ENCODE measurements at regions not wholly inside any gene's neighbourhood (a gene's known extent, or its start where the extent isn't known, plus 50 kb on each side); places are given as distances from the start of the nearest gene placed in this dataset.
A peak's percentile ranks its signal among the peaks of the same experiment; 100 is the strongest.

DNA sequence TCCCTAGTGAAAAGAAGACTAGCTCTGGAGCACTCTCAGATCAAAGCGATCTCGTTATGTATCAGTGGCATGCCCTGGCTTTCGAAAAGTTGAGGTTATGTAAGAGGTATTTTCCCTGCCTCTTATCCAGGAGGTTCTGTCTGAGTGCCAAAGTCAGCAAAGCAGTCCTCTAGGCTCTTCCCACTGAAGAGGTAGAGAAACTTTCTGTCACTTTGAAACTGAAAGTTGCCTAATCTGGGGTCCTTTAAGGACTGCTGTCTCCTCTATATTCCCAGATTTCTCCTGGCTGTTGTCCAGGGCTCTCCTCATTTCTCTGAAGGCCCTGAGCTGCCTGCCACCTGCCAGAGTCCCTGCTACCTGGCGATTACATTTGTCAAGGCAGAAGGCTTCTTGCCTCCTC, 96.3 kb downstream of the B3GNT2 start:
- TF ChIP-seq CTCF (IDR thresholded peaks at IDR 0.05) (no peak), POLR2A (IDR thresholded peaks at IDR 0.05) (no peak)
- Histone ChIP-seq H3K4me3 (no peak overlapping the region), H3K4me1 (peaks cover 0 to 28% (median 0%) of the 10 kb centered on the region in 4 donors), H3K27me3 (no peaks in the 10 kb centered on the region), H3K9me3 (no peaks in the 10 kb centered on the region), H3K36me3 (no peaks in the 10 kb centered on the region), H3K27ac (peak overlapping the region in 1 of 4 donors; percentile 74)
- no peak for DNase-seq

DNA sequence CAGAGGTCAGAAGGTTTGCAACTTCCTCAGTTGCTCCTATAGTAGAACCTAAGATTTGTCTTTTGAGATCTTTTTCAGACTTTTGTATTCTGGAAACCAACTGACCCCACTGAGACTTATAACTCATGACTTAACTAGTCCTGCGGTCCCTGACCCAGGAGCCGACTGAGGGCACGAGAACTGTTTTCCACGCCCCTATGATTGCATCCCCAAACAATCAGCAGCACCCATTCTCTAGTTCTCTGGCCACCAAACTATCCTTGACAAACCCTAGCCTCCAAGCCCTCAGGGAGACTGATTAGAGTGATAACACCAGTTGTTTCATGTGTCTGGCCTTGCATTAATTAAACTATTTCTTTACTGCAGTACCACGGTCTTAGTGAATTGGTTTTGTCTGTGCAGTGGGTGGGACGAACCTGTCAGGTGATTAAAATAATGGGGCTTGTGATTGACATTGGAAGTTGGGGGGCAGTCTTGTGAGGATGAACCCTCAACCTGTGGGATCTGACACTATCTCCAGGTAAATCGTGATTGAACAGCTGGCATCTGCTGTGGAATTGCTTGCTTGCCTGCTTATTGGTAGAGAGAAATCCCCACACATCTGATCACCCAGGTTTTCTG, 95.7 kb downstream of the B3GNT2 start:
- Histone ChIP-seq H3K27ac (no peak overlapping the region), H3K36me3 (no peaks in the 10 kb centered on the region), H3K4me1 (peaks cover 0 to 28% (median 0%) of the 10 kb centered on the region in 4 donors), H3K4me3 (no peak overlapping the region), H3K27me3 (no peaks in the 10 kb centered on the region), H3K9me3 (no peaks in the 10 kb centered on the region)
- no peak for DNase-seq
- no peak for TF ChIP-seq POLR2A (IDR thresholded peaks at IDR 0.05)
- no peak for TF ChIP-seq CTCF (IDR thresholded peaks at IDR 0.05)

DNA sequence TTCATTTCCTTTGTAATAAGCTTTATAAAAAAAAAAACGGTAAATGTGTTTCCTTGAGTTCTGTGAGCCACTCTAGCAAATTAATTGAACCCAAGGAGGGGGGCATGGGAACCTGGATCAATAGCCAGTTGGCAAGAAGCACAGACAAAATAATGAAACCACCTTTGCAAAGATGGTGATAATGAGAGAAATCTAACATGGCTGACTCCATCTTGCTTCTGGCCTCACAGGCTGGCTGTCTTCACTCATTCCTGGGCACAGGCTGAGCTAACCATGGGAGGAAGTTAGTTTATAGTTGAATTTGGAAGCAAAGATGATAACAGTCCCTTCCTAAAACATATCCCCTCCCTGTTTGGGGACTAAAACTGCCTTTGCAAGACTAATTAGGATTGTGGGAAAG, 95.1 kb downstream of the B3GNT2 start:
- H3K27ac ChIP-seq = no peak overlapping the region
- no peak for DNase-seq
- no peaks in the 10 kb centered on the region for H3K36me3 ChIP-seq
- no peaks in the 10 kb centered on the region for H3K9me3 ChIP-seq
- H3K27me3 ChIP-seq = no peaks in the 10 kb centered on the region
- peaks cover 0 to 28% (median 0%) of the 10 kb centered on the region in 4 donors for H3K4me1 ChIP-seq
- TF ChIP-seq CTCF (IDR thresholded peaks at IDR 0.05) = no peak
- TF ChIP-seq POLR2A (IDR thresholded peaks at IDR 0.05) = no peak
- no peak overlapping the region for H3K4me3 ChIP-seq

- Histone ChIP-seq H3K4me1 (peaks cover 0 to 16% (median 0%) of the 10 kb centered on the region in 4 donors), H3K27me3 (no peaks in the 10 kb centered on the region), H3K27ac (no peak overlapping the region), H3K4me3 (no peak overlapping the region), H3K9me3 (peaks cover 0 to 8% (median 2%) of the 10 kb centered on the region in 4 donors), H3K36me3 (no peaks in the 10 kb centered on the region)
- peak in 2 of 3 donors; percentile 70 to 77 for DNase-seq
- no peak for TF ChIP-seq POLR2A (IDR thresholded peaks at IDR 0.05)
- no peak for TF ChIP-seq CTCF (IDR thresholded peaks at IDR 0.05)
Measured at GRCh38 chr2:62287899-62288880, 92.3 kb downstream of the B3GNT2 start.

GRCh38 chr2:62287282-62287681, 91.4 kb downstream of the B3GNT2 start:
- TF ChIP-seq CTCF (IDR thresholded peaks at IDR 0.05) (no peak), POLR2A (IDR thresholded peaks at IDR 0.05) (no peak)
- Histone ChIP-seq H3K36me3 (no peaks in the 10 kb centered on the region), H3K9me3 (peaks cover 0 to 8% (median 2%) of the 10 kb centered on the region in 4 donors), H3K27me3 (no peaks in the 10 kb centered on the region), H3K4me1 (peaks cover 0 to 7% (median 0%) of the 10 kb centered on the region in 4 donors), H3K27ac (no peak overlapping the region), H3K4me3 (no peak overlapping the region)
- no peak for DNase-seq

All from Peyer's patch (tissue), 4 donors.